ENCODE measurements at regions not wholly inside any gene's neighbourhood (a gene's known extent, or its start where the extent isn't known, plus 50 kb on each side); places are given as distances from the start of the nearest gene placed in this dataset.

GRCh38 chr11:116046127-116046526 lies 541.9 kb upstream of the CADM1 start:
- TF ChIP-seq, protein P1, sequence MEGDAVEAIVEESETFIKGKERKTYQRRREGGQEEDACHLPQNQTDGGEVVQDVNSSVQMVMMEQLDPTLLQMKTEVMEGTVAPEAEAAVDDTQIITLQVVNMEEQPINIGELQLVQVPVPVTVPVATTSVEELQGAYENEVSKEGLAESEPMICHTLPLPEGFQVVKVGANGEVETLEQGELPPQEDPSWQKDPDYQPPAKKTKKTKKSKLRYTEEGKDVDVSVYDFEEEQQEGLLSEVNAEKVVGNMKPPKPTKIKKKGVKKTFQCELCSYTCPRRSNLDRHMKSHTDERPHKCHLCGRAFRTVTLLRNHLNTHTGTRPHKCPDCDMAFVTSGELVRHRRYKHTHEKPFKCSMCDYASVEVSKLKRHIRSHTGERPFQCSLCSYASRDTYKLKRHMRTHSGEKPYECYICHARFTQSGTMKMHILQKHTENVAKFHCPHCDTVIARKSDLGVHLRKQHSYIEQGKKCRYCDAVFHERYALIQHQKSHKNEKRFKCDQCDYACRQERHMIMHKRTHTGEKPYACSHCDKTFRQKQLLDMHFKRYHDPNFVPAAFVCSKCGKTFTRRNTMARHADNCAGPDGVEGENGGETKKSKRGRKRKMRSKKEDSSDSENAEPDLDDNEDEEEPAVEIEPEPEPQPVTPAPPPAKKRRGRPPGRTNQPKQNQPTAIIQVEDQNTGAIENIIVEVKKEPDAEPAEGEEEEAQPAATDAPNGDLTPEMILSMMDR (IDR thresholded peaks at IDR 0.05) = no peak
- TF ChIP-seq EZH2 (IDR thresholded peaks at IDR 0.05) = no peak
- TF ChIP-seq EZH2phosphoT487 (IDR thresholded peaks at IDR 0.05) = no peak
